Sigmoid colon (tissue), 6 donors: ENCODE measurements at regions not wholly inside any gene's neighbourhood (a gene's known extent, or its start where the extent isn't known, plus 50 kb on each side); places are given as distances from the start of the nearest gene placed in this dataset.

Experiments
- DNase-seq: peaks from one replicate; pipeline ENCODE4 v3.0.0-alpha.2; 2019
- H3K27ac ChIP-seq, 4 donors: fragments of 200-600 bp; sonication (generic); one replicate each; pipeline ENCODE4 v1.5.1; 2016 to 2019; ENCODE audit warnings: mild to moderate bottlenecking in 1 of 4
- H3K27me3 ChIP-seq, 3 donors: fragments of 200-600 bp; sonication (generic); one replicate each; pipeline ENCODE4 v1.5.1; 2019; ENCODE audit warnings: mild to moderate bottlenecking in 1 of 3
- H3K36me3 ChIP-seq, 4 donors: fragments of 200-600 bp; sonication (generic); one replicate each; pipeline ENCODE4 v1.5.1; 2016 to 2019
- H3K4me1 ChIP-seq, 4 donors: fragments of 200-600 bp; sonication (generic); one replicate each; pipeline ENCODE4 v1.5.1; 2017 to 2019
- H3K4me3 ChIP-seq, 4 donors: fragments of 200-600 bp; sonication (generic); one replicate each; pipeline ENCODE4 v1.5.1; 2017 to 2019; ENCODE audit warnings: mild to moderate bottlenecking in 2 of 4, moderate library complexity in 1 of 4
- H3K9me3 ChIP-seq, 4 donors: fragments of 200-600 bp in 3 of 4; sonication (generic) in 3 of 4; one replicate each; pipeline versions ENCODE4 v1.5.1 to v1.6.1; 2013 to 2019
- EP300 ChIP-seq, 4 donors: sonication (generic); formaldehyde crosslinking; IDR thresholded peaks; one replicate each; pipeline ENCODE4 v1.6.1; 2017; ENCODE audit warnings: antibody characterized with exemption in 4 of 4
- POLR2A ChIP-seq, 2 donors: fragments of 450-650 bp; IDR thresholded peaks; one replicate each; pipeline ENCODE4 v1.6.1; 2016; ENCODE audit warnings: antibody characterized with exemption in 2 of 2, mild to moderate bottlenecking in 2 of 2, moderate library complexity in 2 of 2
- POLR2AphosphoS5 ChIP-seq, 4 donors: sonication (generic); formaldehyde crosslinking; IDR thresholded peaks; one replicate each; pipeline ENCODE4 v1.6.1; 2017; ENCODE audit warnings: antibody characterized with exemption in 4 of 4
- WGBS, 2 donors: extraction: QIAGEN DNeasy Blood & Tissue Kit; methylation state at CpG; one replicate each; pipeline ENCODE4 v1.1.7; 2013; 5-methylcytosine and 5-hydroxymethylcytosine counted together
- intact Hi-C: fragments of 100-400 bp; cut with DNase I; formaldehyde crosslinking; loops from one replicate; pipeline ENCODE4 v1.15.1; 2023
- TF ChIP-seq, protein P1 (sequence below), 4 experiments: fragments of 450-650 bp in 3 of 4; fragments of 200-600 bp in 1 of 4; IDR thresholded peaks; one replicate each; pipeline ENCODE4 v1.5.1; 2016 to 2019; ENCODE audit warnings: antibody characterized with exemption in 4 of 4, mild to moderate bottlenecking in 3 of 4, moderate library complexity in 2 of 4
- donor health status: healthy with polysubstance abuse.
- donor health status: healthy.

DNA sequence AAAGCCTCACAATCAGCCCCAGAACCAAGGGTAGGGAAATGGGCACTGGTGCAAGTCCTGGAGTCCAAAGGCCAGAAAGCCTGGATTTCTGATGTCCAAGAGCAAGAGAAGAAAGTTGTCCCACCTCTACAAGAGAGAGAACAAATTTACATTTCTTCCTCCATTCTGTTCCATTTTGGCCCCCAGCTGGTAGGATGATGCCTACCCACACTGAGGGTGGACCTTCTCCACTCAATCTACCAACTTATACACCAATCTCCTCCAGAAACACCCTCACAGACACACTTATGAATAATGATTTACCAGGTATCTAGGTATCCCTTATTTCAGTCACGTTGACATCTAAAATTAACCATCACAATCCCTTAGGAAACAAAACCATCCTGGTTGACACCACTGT is 367.8 kb upstream of the GRIA3 start:
- Histone ChIP-seq H3K36me3 (no peaks in the 10 kb centered on the region), H3K4me3 (no peak overlapping the region), H3K27me3 (no peaks in the 10 kb centered on the region), H3K4me1 (no peaks in the 10 kb centered on the region), H3K27ac (no peak overlapping the region), H3K9me3 (no peaks in the 10 kb centered on the region)
- DNase-seq: peak; percentile 37
- intact Hi-C loops: no loop called here
- 77 to 93% methylated on average over 1 of the region's 1 CpG for WGBS, 2 donors
- TF ChIP-seq POLR2AphosphoS5 (IDR thresholded peaks at IDR 0.05) (no peak), POLR2A (IDR thresholded peaks at IDR 0.05) (no peak), EP300 (IDR thresholded peaks at IDR 0.05) (no peak)
- TF ChIP-seq, protein P1, sequence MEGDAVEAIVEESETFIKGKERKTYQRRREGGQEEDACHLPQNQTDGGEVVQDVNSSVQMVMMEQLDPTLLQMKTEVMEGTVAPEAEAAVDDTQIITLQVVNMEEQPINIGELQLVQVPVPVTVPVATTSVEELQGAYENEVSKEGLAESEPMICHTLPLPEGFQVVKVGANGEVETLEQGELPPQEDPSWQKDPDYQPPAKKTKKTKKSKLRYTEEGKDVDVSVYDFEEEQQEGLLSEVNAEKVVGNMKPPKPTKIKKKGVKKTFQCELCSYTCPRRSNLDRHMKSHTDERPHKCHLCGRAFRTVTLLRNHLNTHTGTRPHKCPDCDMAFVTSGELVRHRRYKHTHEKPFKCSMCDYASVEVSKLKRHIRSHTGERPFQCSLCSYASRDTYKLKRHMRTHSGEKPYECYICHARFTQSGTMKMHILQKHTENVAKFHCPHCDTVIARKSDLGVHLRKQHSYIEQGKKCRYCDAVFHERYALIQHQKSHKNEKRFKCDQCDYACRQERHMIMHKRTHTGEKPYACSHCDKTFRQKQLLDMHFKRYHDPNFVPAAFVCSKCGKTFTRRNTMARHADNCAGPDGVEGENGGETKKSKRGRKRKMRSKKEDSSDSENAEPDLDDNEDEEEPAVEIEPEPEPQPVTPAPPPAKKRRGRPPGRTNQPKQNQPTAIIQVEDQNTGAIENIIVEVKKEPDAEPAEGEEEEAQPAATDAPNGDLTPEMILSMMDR (IDR thresholded peaks at IDR 0.05): no peak

DNA sequence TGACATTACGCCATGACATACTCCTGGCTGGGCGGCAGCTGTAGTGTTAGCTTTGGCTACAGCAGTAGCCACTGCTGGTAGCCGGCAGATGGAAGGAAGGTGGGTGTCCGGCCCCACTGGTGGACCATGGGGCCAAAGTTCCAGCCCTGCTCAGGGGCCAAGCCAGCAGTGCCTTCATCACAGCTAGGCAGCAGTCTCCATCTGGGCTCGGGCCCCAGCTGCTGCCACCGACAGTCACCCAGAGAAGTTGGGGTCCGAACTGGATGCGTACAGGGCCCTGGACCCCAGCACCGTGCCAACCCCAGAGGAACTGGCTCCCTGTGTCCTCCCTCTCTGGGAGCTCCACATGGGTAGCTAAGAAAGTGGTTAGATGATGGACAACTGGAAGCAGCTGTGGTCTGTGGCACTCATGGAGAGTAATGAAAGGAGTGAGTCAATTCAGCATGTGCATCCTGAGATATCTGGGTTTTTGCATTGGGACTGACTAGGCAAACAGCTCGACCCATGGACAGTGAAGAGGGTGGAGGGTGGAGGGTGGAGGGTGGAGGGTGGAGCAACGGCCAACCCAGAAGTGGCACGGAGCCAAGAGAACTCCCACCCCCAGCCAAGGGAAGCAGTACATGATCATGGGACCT is 366.6 kb upstream of the GRIA3 start:
- Histone ChIP-seq H3K9me3 (no peaks in the 10 kb centered on the region), H3K36me3 (no peaks in the 10 kb centered on the region), H3K4me1 (no peaks in the 10 kb centered on the region), H3K27me3 (no peaks in the 10 kb centered on the region), H3K4me3 (no peak overlapping the region), H3K27ac (no peak overlapping the region)
- peak; percentile 32 for DNase-seq
- WGBS, 2 donors: 79 to 83% methylated on average over 12 of the region's 12 CpGs
- intact Hi-C loops: no loop called here
- TF ChIP-seq EP300 (IDR thresholded peaks at IDR 0.05): no peak
- no peak for TF ChIP-seq POLR2A (IDR thresholded peaks at IDR 0.05)
- TF ChIP-seq, protein P1 (IDR thresholded peaks at IDR 0.05): no peak
- TF ChIP-seq POLR2AphosphoS5 (IDR thresholded peaks at IDR 0.05): no peak

DNA sequence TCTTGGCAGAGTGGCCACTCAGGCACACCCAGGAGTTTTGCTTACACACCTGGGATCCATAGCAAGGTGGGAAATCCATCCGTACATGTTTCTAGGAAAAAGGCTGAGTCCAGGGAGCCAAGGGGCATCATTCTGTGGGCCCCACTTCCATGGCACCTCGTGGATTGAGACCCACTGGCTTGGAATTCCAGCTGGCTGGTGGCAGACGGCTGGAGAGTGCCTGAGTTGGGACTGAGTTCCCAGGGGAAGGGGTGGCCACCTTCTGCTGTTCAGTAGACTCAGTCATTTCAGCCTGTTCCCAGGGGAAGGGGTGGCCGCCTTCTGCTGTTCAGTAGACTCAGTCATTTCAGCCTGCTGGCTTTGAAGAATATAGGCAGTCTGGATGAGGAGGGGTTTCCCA is 366.0 kb upstream of the GRIA3 start:
- no peaks in the 10 kb centered on the region for H3K9me3 ChIP-seq
- H3K4me1 ChIP-seq: no peaks in the 10 kb centered on the region
- H3K27ac ChIP-seq: no peak overlapping the region
- H3K36me3 ChIP-seq: no peaks in the 10 kb centered on the region
- WGBS, 2 donors: 71 to 79% methylated on average over 4 of the region's 4 CpGs
- intact Hi-C loops: no loop called here
- no peak for DNase-seq
- H3K27me3 ChIP-seq: no peaks in the 10 kb centered on the region
- TF ChIP-seq POLR2AphosphoS5 (IDR thresholded peaks at IDR 0.05): no peak
- no peak for TF ChIP-seq EP300 (IDR thresholded peaks at IDR 0.05)
- TF ChIP-seq, protein P1 (IDR thresholded peaks at IDR 0.05): no peak
- TF ChIP-seq POLR2A (IDR thresholded peaks at IDR 0.05): no peak
- H3K4me3 ChIP-seq: no peak overlapping the region

DNA sequence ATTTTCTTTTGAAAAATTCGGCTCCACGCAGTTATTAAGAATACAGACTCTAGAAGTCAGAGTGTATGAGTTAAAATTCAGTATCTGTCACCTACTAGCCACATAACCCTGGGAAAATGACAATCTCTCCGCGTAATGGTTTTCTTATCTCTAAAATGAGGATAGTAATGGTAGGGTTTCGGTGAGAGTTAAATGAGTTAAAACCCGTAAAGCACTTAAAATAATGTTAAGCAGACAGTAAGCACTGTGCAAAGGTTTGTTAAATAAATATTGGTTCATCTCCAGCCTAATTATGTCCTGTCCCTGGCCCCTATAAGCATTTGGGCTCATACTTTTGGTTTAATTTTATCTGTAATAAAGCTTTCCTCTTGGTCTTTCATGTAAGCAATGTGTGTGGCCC is 350.8 kb upstream of the GRIA3 start:
- DNase-seq: no peak
- H3K4me3 ChIP-seq: no peak overlapping the region
- no peaks in the 10 kb centered on the region for H3K36me3 ChIP-seq
- no peak overlapping the region for H3K27ac ChIP-seq
- no peaks in the 10 kb centered on the region for H3K27me3 ChIP-seq
- intact Hi-C loops: no loop called here
- 71 to 74% methylated on average over 6 of the region's 6 CpGs for WGBS, 2 donors
- no peaks in the 10 kb centered on the region for H3K4me1 ChIP-seq
- TF ChIP-seq POLR2A (IDR thresholded peaks at IDR 0.05) (no peak), EP300 (IDR thresholded peaks at IDR 0.05) (no peak), POLR2AphosphoS5 (IDR thresholded peaks at IDR 0.05) (no peak)
- TF ChIP-seq, protein P1 (IDR thresholded peaks at IDR 0.05): no peak
- no peaks in the 10 kb centered on the region for H3K9me3 ChIP-seq

DNA sequence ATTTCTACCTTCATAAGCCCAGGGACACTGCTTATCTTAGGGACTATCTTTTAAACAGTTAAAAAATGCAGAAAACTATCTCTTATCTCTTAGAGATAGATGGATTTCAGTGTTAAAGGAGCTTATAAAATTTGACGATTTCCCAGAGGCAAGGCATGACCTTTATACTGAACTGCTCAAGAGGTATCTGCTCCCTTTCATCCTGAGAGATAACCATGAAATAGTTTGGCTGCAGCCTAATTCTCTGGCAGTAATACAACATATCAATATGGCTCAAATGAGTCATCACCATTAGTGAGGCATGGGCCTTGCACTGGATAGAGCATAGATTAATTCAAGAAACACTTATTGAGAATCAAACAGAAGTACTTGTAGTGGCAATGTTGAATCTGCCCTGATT is 348.2 kb upstream of the GRIA3 start:
- 23 to 68% methylated on average over 1 of the region's 1 CpG for WGBS, 2 donors
- DNase-seq: no peak
- Histone ChIP-seq H3K27ac (no peak overlapping the region), H3K36me3 (no peaks in the 10 kb centered on the region), H3K4me1 (no peaks in the 10 kb centered on the region), H3K9me3 (no peaks in the 10 kb centered on the region), H3K4me3 (no peak overlapping the region), H3K27me3 (no peaks in the 10 kb centered on the region)
- intact Hi-C loops: no loop called here
- TF ChIP-seq EP300 (IDR thresholded peaks at IDR 0.05) (no peak), POLR2AphosphoS5 (IDR thresholded peaks at IDR 0.05) (no peak), POLR2A (IDR thresholded peaks at IDR 0.05) (no peak)
- TF ChIP-seq, protein P1 (IDR thresholded peaks at IDR 0.05): no peak
